T-helper 2 cell (primary cell): ENCODE measurements at regions not wholly inside any gene's neighbourhood (a gene's known extent, or its start where the extent isn't known, plus 50 kb on each side); places are given as distances from the start of the nearest gene placed in this dataset.

ENCODE experiments used
- DNase-seq, 5 experiments: peaks; one replicate each; pipeline versions ENCODE4 v3.0.0 to v3.0.0-alpha.2; 2012 to 2022

GRCh38 chr14:65937079-65937959, 524.8 kb downstream of the FUT8 start:
- peak in 1 of 5 experiments; percentile 50 for DNase-seq

- no peak for DNase-seq
Measured at GRCh38 chr14:65937960-65938316, 525.4 kb downstream of the FUT8 start.

- no peak for DNase-seq
Measured at GRCh38 chr14:65938738-65939137, 526.2 kb downstream of the FUT8 start.

DNA sequence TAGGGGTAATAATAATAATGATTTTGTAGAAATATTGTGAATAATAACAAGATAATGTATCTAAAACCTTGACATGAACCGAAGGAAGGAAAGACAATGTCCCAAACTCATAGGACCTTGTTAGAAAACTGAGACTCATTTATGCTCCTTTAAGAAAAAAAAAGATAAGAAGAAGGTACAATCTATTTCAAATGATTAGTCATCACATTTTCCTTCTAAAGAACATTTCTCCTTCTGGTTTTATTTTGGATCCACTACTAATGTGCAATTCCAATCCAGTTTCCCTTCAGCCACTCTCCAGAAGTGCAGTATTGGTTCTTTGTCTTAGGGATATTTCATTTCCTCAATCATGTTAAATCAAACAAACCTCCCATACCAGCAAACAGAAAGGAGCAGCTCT, 526.7 kb downstream of the FUT8 start:
- DNase-seq = no peak

- DNase-seq = peak in 1 of 5 experiments; percentile 56
Measured at GRCh38 chr14:65940056-65940735, 527.7 kb downstream of the FUT8 start.

DNA sequence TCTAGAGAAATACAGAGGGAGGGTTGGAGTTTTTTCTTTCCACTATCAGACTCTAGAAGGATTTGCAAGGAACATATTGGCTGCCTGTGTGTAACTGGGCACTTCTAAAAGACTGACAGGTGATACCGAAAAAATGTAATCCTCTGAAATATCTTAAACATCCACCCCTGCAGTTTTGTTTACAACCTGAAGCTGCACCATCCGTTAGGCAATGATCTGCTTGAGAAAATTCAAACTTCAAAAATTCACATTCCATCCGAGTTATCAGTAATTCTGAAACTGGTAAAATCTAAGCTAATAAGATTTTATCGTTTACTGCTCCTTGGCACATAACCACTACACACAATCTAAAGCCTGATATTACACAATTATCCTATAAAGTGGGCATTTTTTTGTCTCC, 528.6 kb downstream of the FUT8 start:
- DNase-seq = peak in 1 of 5 experiments; percentile 61

- DNase-seq = no peak
Measured at GRCh38 chr14:65943150-65943549, 530.6 kb downstream of the FUT8 start.

- no peak for DNase-seq
Measured at GRCh38 chr14:65943916-65944410, 531.4 kb downstream of the FUT8 start.

DNA sequence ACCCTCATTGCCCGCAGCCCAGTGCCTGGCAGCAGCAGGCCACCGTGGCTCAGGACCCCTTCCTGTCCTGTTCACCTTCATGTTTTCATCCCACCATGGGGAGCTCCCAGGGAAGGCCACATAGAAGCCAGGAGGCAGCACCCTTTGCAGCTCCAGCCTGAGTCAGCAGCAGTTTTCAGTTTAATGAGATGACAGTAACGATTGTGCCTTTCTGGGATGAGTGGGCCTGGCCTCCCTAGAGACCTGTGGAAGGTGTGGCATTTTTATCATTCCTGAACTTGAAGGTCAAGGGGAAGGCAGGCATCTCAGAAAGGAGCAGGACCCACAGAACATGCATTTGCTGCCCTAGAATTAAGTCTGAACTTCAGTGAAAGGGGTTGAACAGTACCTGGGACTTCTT, 532.8 kb downstream of the FUT8 start:
- DNase-seq = no peak

GRCh38 chr14:65946494-65946893, 534.0 kb downstream of the FUT8 start:
- DNase-seq = no peak

GRCh38 chr14:65948302-65948701, 535.8 kb downstream of the FUT8 start:
- DNase-seq = no peak

DNA sequence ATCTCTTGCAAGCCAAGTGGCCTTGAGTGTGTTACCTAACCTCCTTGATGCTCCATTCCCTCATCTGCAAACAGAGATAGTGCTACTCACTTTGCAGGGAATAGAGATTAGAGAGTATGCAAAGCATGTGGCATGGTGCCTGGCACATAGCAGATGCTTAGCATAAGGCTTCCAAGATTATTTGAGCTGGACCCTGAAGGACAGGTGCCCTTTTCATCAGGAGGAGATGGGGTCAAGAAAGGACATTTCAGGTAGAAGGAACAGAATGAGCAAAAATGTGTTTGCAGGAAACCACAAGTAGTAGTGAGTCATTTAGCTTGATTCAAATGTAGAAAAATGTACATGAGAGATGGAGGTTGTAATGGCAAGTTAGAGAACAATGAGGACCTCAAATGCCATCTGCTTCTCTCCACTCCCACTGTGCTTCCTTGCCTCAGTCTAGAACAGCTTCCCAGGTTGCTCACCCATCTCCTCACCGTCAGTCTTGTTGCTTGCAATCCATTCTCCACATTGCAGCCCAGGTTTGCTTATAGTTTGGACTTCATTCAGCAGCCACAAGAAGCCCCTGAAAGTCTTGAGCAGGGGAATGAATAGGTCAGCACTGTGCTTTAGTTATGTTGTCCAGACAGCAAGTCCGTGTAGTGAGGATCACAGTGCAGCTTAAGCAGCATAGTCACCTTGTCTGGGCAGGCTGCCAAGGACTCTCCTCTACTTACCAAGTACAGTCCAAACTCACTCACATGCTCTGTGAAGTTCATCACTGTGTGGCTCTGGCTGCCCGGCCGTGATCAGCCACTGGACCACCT, 536.3 kb upstream of the CCDC196 start:
- peak in 1 of 5 experiments; percentile 79 for DNase-seq

DNA sequence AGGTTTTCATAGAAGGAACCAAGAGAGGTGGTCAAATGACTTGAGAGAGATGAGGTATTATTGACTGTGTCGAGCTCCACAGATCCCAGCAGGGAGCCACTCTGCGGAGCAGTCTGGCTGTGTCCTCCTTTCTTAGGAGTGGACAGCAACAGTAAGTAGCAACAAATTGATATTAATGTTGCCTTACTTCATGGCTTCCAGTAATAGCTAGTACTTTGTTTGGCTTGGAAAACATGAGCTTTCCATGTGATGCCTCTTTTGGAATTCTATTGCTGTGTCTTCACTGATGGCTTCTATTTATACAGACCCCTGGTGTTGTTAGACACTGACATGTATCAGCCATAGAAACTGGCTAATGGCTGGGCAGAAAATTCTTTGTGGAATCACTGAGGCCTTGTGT, 531.2 kb upstream of the CCDC196 start:
- no peak for DNase-seq

DNA sequence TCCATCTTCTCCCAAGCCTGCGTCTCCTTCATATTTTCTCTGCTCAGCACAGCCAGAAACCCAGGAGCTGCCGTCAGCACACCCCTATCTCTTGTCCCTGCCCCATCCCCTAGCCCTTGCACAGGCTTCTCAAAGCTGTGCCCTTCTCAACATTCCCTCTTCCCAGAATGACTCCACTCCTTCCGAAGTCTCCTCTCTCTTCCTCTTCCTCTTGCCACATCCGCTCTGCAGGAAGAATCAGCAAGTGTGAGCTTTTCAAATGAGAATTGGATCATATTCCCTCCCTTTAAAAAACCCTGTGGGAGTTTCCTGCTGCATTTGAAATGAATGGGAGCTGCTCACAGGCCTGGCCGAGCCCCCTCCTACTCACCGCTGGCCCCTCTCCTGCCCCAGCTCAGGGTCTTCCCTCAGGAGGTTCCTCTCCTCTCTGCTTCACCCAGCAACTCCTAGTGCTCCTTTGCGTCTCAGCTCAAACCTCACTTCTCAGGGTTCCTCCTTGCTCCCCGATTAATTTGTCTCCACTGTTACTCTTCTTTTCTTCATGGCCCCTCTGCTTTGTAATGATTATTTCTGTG, 528.5 kb upstream of the CCDC196 start:
- DNase-seq = no peak

- peak in 2 of 5 experiments; percentile 16 to 59 for DNase-seq
Measured at GRCh38 chr14:65958664-65959562, 527.3 kb upstream of the CCDC196 start.

DNA sequence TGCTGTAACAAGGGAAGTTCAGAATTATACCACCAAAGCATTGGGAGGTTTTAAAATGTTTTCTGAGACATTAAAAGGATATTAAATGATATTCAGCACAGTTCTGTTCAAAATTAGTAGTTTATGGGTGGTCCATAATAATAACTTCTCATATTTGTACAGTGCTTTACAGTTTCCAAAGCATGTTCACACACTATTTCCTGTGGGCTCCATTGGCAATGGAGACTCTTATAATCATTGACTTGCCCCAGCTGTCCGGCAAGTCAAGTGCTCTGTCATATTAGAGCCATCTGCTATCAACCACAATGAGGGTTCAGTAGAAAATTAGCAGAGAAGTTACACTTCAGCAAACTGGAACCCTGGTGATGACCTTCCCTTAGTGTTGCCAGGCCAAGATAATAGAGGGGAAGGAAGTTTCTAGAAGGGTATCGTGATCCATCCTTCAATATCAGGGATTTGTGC, 526.6 kb upstream of the CCDC196 start:
- no peak for DNase-seq

DNA sequence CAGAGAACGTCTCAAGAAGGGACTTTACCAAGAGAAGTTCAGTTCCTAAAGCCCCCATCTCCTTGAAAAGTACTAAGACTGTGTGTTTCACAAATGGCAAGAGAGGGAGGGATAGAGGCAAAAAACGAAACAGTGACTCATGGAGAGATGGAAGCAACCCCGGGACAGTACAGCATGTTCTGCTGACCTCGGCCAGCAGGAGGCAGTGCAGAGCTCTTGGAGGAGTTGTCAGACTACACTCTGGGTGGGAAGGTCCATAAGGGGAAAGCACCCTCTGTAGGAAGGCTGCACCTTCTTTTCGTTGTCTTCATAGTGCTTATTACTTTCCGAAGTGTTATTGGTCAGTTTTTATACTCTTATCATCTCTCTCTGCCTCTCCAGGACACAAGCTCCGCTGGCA, 525.2 kb upstream of the CCDC196 start:
- peak; percentile 23 to 67 (median 47) for DNase-seq

DNA sequence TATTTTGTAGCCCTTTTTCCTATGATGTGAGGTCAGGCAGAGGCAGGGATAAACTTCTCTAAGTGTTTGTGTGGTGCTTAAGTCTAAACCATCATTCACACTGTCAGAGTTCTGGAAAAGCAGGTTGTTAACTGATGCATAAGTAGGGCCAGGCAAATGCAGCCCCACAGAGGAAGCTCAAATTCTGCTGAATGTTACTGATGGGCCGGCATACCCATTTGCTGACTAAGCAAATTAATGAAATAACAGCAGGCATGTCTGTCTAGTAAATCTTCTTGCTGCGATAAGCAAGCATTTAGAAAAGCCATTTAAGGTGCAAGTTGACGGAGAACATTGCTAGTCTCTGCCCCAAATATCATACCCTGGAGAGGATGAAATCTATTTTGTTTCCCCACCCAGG, 523.2 kb upstream of the CCDC196 start:
- no peak for DNase-seq

DNA sequence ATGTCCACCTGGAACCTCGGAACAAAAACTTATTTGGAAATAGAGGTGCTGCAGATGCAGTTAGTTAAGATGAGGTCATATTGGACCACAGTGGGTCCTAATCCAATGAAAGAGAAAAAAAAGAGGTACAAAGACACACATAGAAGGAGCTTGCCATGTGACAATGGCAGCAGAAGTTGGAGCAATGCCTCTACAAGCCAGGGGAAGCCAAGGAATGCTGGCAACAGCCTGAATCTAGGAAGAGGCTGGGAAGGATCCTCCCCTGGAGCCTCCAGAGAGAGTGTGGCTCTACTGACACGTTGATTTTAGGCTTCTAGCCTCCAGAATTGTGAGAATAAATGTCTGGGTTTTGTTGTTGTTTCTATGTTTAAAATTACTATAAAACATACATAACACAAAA, 521.8 kb upstream of the CCDC196 start:
- DNase-seq = no peak

DNA sequence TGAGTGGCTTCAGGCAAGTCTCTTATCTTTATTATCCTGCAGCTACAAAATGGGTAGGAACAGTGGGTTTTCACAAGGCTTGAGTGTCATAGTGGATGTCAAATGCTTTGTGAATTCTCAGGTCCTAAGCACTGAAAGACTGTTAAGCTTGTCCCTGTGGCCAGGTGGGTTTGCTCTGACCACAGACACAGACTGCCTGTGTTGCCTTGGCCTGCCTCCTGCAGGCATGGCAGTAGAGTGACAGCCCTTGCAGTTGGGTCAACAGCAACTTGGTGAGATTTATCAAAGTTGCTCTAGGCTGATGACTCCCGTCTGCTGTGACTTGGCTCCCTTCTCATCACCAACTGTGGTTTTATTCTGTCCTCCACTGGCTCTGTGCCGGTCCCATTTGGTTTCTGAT, 520.0 kb upstream of the CCDC196 start:
- DNase-seq = peak in 1 of 5 experiments; percentile 23

- DNase-seq = no peak
Measured at GRCh38 chr14:65972346-65972870, 513.8 kb upstream of the CCDC196 start.
